H9 (cell line): ENCODE measurements at regions not wholly inside any gene's neighbourhood (a gene's known extent, or its start where the extent isn't known, plus 50 kb on each side); places are given as distances from the start of the nearest gene placed in this dataset.

Experiments
- DNase-seq: peaks from one replicate; pipeline ENCODE4 v3.0.0-alpha.2; 2017
- H2AFZ ChIP-seq: one replicate; pipeline ENCODE4 v1.6.1; 2013; ENCODE audit warnings: mild to moderate bottlenecking, low read length, control low read depth, moderate library complexity
- H2AK5ac ChIP-seq: 2 replicates; pipeline ENCODE4 v1.6.1; 2013; ENCODE audit warnings: low read length, control low read depth, mixed read lengths; ENCODE audit not compliant: insufficient read length
- H2BK120ac ChIP-seq: one replicate; pipeline ENCODE4 v1.6.1; 2013; ENCODE audit warnings: low read depth, mild to moderate bottlenecking, low read length, control low read depth, inconsistent platforms; ENCODE audit not compliant: poor library complexity, severe bottlenecking
- H2BK12ac ChIP-seq: 2 replicates; pipeline ENCODE4 v1.6.1; 2013; ENCODE audit warnings: low read length, control low read depth, mixed read lengths, low read depth; ENCODE audit not compliant: insufficient read length
- H2BK15ac ChIP-seq: 2 replicates; pipeline ENCODE4 v1.6.1; 2013; ENCODE audit warnings: low read depth, low read length, control low read depth
- H2BK20ac ChIP-seq: one replicate; pipeline ENCODE4 v1.6.1; 2013; ENCODE audit warnings: low read depth, mild to moderate bottlenecking, low read length, control low read depth, inconsistent platforms; ENCODE audit not compliant: poor library complexity, severe bottlenecking
- H2BK5ac ChIP-seq: 2 replicates; pipeline ENCODE4 v1.6.1; 2013; ENCODE audit warnings: low read length, control low read depth, mixed read lengths; ENCODE audit not compliant: insufficient read length
- H3K14ac ChIP-seq: 2 replicates; pipeline ENCODE4 v1.6.1; 2013; ENCODE audit warnings: low read length, control low read depth; ENCODE audit not compliant: insufficient read depth
- H3K18ac ChIP-seq: 2 replicates; pipeline ENCODE4 v1.6.1; 2013; ENCODE audit warnings: low read depth, mild to moderate bottlenecking, mixed read lengths, low read length, control low read depth; ENCODE audit not compliant: insufficient read length
- H3K23ac ChIP-seq: 2 replicates; pipeline ENCODE4 v1.6.1; 2013; ENCODE audit warnings: low read length, control low read depth, mixed read lengths, low read depth; ENCODE audit not compliant: insufficient read length
- H3K23me2 ChIP-seq: 2 replicates; pipeline ENCODE4 v1.6.1; 2013; ENCODE audit warnings: low read depth, mild to moderate bottlenecking, mixed read lengths, low read length, control low read depth; ENCODE audit not compliant: insufficient read length, poor library complexity, severe bottlenecking
- H3K27ac ChIP-seq: 2 replicates; pipeline ENCODE4 v1.5.1; 2013; ENCODE audit warnings: low read length, control low read depth, mixed read lengths, low read depth; ENCODE audit not compliant: insufficient read length
- H3K27me3 ChIP-seq: 2 replicates; pipeline ENCODE4 v1.6.1; 2013; ENCODE audit warnings: low read length, control low read depth, inconsistent platforms; ENCODE audit not compliant: insufficient read depth
- H3K4ac ChIP-seq: 2 replicates; pipeline ENCODE4 v1.6.1; 2013; ENCODE audit warnings: low read depth, mild to moderate bottlenecking, control low read depth, inconsistent platforms, low read length, moderate library complexity
- H3K4me1 ChIP-seq: 2 replicates; pipeline ENCODE4 v1.6.1; 2013; ENCODE audit warnings: low read length, control low read depth, inconsistent platforms; ENCODE audit not compliant: insufficient read depth
- H3K4me2 ChIP-seq: 2 replicates; pipeline ENCODE4 v1.6.1; 2013; ENCODE audit warnings: low read length, control low read depth, mixed read lengths; ENCODE audit not compliant: insufficient read length, insufficient read depth
- H3K56ac ChIP-seq: 2 replicates; pipeline ENCODE4 v1.6.1; 2013; ENCODE audit warnings: low read depth, mild to moderate bottlenecking, mixed read lengths, low read length, control low read depth; ENCODE audit not compliant: insufficient read length
- H3K79me1 ChIP-seq: 2 replicates; pipeline ENCODE4 v1.6.1; 2013; ENCODE audit warnings: low read depth, mild to moderate bottlenecking, moderate library complexity, low read length, control low read depth, inconsistent platforms; ENCODE audit not compliant: insufficient read depth, poor library complexity, severe bottlenecking
- H3K79me2 ChIP-seq: 2 replicates; pipeline ENCODE4 v1.6.1; 2013; ENCODE audit warnings: low read length, control low read depth, inconsistent platforms; ENCODE audit not compliant: insufficient read depth
- H3K9ac ChIP-seq: 2 replicates; pipeline ENCODE4 v1.6.1; 2013; ENCODE audit warnings: low read length, control low read depth, mixed read lengths; ENCODE audit not compliant: insufficient read length; ENCODE audit errors: extremely low read depth
- H3K9me3 ChIP-seq: one replicate; pipeline ENCODE4 v1.6.1; 2013; ENCODE audit warnings: low read depth, low read length, inconsistent platforms; ENCODE audit not compliant: control insufficient read depth
- H3T11ph ChIP-seq: one replicate; pipeline ENCODE4 v1.6.1; 2013; ENCODE audit warnings: mild to moderate bottlenecking, low read length, control low read depth, inconsistent platforms
- H4K20me1 ChIP-seq: one replicate; pipeline ENCODE4 v1.6.1; 2013; ENCODE audit not compliant: control insufficient read depth, insufficient read length, insufficient read depth
- H4K5ac ChIP-seq: 2 replicates; pipeline ENCODE4 v1.6.1; 2013; ENCODE audit warnings: low read depth, mild to moderate bottlenecking, mixed read lengths, low read length, control low read depth; ENCODE audit not compliant: insufficient read length
- H4K8ac ChIP-seq: replicated peaks from 2 replicates; pipeline ENCODE4 v1.6.1; 2013; ENCODE audit warnings: low read length, control low read depth, mixed read lengths, low read depth; ENCODE audit not compliant: insufficient read length
- H4K91ac ChIP-seq: 2 replicates; pipeline ENCODE4 v1.6.1; 2013; ENCODE audit warnings: low read depth, mild to moderate bottlenecking, moderate library complexity, mixed read lengths, low read length, control low read depth; ENCODE audit not compliant: insufficient read length
- H3K27ac Mint-ChIP-seq, 3 experiments: 2 replicates in 2 of 3; 3 replicates in 1 of 3; pipeline ENCODE4 v1.8.0; 2020 to 2021; ENCODE audit warnings: mixed read lengths in 3 of 3, mild to moderate bottlenecking in 1 of 3, moderate library complexity in 1 of 3
- H3K27me3 Mint-ChIP-seq: 2 replicates; pipeline ENCODE4 v1.8.0; 2021; ENCODE audit warnings: low read depth, mild to moderate bottlenecking, moderate library complexity, mixed read lengths
- H3K36me3 Mint-ChIP-seq, 3 experiments: 2 replicates in 2 of 3; 3 replicates in 1 of 3; pipeline ENCODE4 v1.8.0; 2020 to 2021; ENCODE audit warnings: low read depth in 3 of 3, mixed read lengths in 3 of 3; ENCODE audit not compliant: insufficient read depth in 1 of 3
- H3K4me1 Mint-ChIP-seq, 2 experiments: 2 replicates each; pipeline ENCODE4 v1.8.0; 2020; ENCODE audit warnings: mixed read lengths in 2 of 2
- H3K4me3 Mint-ChIP-seq, 2 experiments: 2 replicates in 1 of 2; 3 replicates in 1 of 2; pipeline ENCODE4 v1.8.0; 2020 to 2021; ENCODE audit warnings: mild to moderate bottlenecking in 2 of 2, mixed read lengths in 2 of 2, moderate library complexity in 1 of 2
- H3K9me3 Mint-ChIP-seq, 2 experiments: 2 replicates in 1 of 2; 3 replicates in 1 of 2; pipeline ENCODE4 v1.8.0; 2020; ENCODE audit warnings: mild to moderate bottlenecking in 2 of 2, mixed read lengths in 2 of 2, moderate library complexity in 1 of 2
- CTCF ChIP-seq: fragments of 200-600 bp; sonication (generic); conservative IDR thresholded peaks from 3 replicates; pipeline ENCODE4 v1.8.0; 2021; ENCODE audit warnings: antibody characterized with exemption, mild to moderate bottlenecking
- WGBS: extraction: QIAGEN DNeasy Blood & Tissue Kit; methylation state at CpG from one replicate; pipeline ENCODE4 v1.1.7; 2013; ENCODE audit warnings: missing lambda C conversion rate, low lambda C conversion rate, mixed read lengths; ENCODE audit not compliant: insufficient read length; ENCODE audit errors: extremely low coverage; 5-methylcytosine and 5-hydroxymethylcytosine counted together

- H2BK5ac ChIP-seq, result no peak overlapping the region
- H3K79me2 ChIP-seq, result no peaks in the 10 kb centered on the region
- no peaks in the 10 kb centered on the region for H3K4me1 ChIP-seq
- H3K4me2 ChIP-seq, result no peak overlapping the region
- H2BK15ac ChIP-seq, result no peak overlapping the region
- no peak overlapping the region for H2BK12ac ChIP-seq
- no peak for DNase-seq
- Mint-ChIP-seq H3K36me3 (no peaks in the 10 kb centered on the region), H3K4me1 (no peaks in the 10 kb centered on the region), H3K9me3 (no peaks in the 10 kb centered on the region), H3K27me3 (no peaks in the 10 kb centered on the region), H3K27ac (no peak overlapping the region), H3K4me3 (no peak overlapping the region)
- H2AK5ac ChIP-seq, result no peak overlapping the region
- H3K27me3 ChIP-seq, result no peaks in the 10 kb centered on the region
- H3K79me1 ChIP-seq, result no peaks in the 10 kb centered on the region
- no peak overlapping the region for H4K91ac ChIP-seq
- no peak overlapping the region for H4K8ac ChIP-seq
- no peak overlapping the region for H2AFZ ChIP-seq
- no peak overlapping the region for H2BK20ac ChIP-seq
- H3K4ac ChIP-seq, result no peak overlapping the region
- no peaks in the 10 kb centered on the region for H4K20me1 ChIP-seq
- H3K14ac ChIP-seq, result no peak overlapping the region
- H3K9ac ChIP-seq, result no peak overlapping the region
- H3T11ph ChIP-seq, result no peak overlapping the region
- WGBS, result no CpG with 5 or more reads among the region's 3 CpGs
- H2BK120ac ChIP-seq, result no peak overlapping the region
- no peak for TF ChIP-seq CTCF
- H3K27ac ChIP-seq, result no peak overlapping the region
- no peak overlapping the region for H4K5ac ChIP-seq
- no peak overlapping the region for H3K56ac ChIP-seq
- no peaks in the 10 kb centered on the region for H3K9me3 ChIP-seq
- H3K23ac ChIP-seq, result no peak overlapping the region
- no peaks in the 10 kb centered on the region for H3K23me2 ChIP-seq
- no peak overlapping the region for H3K18ac ChIP-seq
Measured at GRCh38 chr18:43588838-43589237, 311.5 kb upstream of the SYT4 start.
